ENCODE measurements at regions not wholly inside any gene's neighbourhood (a gene's known extent, or its start where the extent isn't known, plus 50 kb on each side); places are given as distances from the start of the nearest gene placed in this dataset.

DNA sequence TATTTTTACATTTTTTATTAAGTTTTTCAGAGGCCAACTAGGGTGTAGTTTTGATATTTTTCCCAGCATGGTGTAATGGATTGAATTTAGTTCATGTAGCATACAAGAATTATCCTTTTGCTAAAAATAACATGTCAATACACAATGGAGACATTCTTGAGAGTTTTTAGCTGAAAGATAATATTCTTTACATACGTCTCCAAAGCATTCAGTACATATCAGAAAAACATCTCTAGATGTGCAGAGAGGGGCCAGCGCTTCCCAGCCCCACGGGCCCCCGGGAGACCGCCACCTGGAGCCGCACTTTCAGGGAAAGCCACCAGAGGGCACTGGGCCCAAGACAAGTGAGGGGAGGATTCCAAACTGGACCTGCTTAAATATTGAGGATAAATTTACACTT is 499.4 kb downstream of the GALR1 start:
- Histone ChIP-seq H3K4me3 (ENCODE audit: low read depth in 1 of 2, low read length in 2 of 2) (no peak overlapping the region), H4K20me1 (ENCODE audit: insufficient read depth, low read length) (no peaks in the 10 kb centered on the region), H3K79me2 (ENCODE audit: insufficient read depth, low read length) (no peaks in the 10 kb centered on the region), H2AFZ (ENCODE audit: low read depth, low read length) (no peak overlapping the region), H3K9ac (ENCODE audit: low read depth, low read length) (no peak overlapping the region), H3K36me3 (ENCODE audit: insufficient read depth, low read length) (no peaks in the 10 kb centered on the region), H3K27ac (ENCODE audit: low read length) (no peak overlapping the region), H3K27me3 (ENCODE audit: insufficient read depth, low read length, poor library complexity) (peaks cover 18% of the 10 kb centered on the region), H3K4me1 (ENCODE audit: insufficient read depth, low read length) (no peaks in the 10 kb centered on the region), H3K4me2 (ENCODE audit: insufficient read depth, low read length) (no peak overlapping the region), H3K9me3 (ENCODE audit: insufficient read depth, low read length, severe bottlenecking) (no peaks in the 10 kb centered on the region)
- DNase-seq, result peak; percentile 36
- TF ChIP-seq, protein P1, sequence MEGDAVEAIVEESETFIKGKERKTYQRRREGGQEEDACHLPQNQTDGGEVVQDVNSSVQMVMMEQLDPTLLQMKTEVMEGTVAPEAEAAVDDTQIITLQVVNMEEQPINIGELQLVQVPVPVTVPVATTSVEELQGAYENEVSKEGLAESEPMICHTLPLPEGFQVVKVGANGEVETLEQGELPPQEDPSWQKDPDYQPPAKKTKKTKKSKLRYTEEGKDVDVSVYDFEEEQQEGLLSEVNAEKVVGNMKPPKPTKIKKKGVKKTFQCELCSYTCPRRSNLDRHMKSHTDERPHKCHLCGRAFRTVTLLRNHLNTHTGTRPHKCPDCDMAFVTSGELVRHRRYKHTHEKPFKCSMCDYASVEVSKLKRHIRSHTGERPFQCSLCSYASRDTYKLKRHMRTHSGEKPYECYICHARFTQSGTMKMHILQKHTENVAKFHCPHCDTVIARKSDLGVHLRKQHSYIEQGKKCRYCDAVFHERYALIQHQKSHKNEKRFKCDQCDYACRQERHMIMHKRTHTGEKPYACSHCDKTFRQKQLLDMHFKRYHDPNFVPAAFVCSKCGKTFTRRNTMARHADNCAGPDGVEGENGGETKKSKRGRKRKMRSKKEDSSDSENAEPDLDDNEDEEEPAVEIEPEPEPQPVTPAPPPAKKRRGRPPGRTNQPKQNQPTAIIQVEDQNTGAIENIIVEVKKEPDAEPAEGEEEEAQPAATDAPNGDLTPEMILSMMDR (IDR thresholded peaks at IDR 0.05; ENCODE audit: borderline replicate concordance, extremely low read depth, low read length, poor library complexity, severe bottlenecking), result peak; percentile 75
- TF ChIP-seq EZH2 (IDR thresholded peaks at IDR 0.05; ENCODE audit: borderline replicate concordance, low read depth, low read length, severe bottlenecking), result no peak
- no peak; the same call in 2 of the 3 replicates for ATAC-seq (ENCODE audit: insufficient read depth, low read depth)

DNA sequence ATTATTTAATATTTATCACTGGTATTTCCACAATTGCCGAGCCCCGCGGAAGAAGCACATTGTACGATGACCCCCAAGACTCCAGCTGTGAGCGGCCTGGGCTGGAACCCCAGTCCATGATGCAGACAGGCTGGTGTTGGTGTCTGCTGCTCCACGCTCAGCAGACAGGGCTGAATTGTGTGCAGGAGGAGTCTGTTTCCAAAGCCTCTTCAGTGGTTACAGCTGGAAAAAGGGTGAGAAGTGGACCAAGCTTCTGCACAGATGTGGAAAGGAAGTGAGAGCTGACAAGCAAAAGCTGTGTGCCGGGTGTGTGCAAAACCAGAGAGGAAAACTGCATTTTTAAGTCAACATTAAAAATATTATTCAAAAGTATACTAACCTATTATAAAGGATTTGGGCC is 500.4 kb downstream of the GALR1 start:
- no peak overlapping the region for H3K4me2 ChIP-seq (ENCODE audit: insufficient read depth, low read length)

DNA sequence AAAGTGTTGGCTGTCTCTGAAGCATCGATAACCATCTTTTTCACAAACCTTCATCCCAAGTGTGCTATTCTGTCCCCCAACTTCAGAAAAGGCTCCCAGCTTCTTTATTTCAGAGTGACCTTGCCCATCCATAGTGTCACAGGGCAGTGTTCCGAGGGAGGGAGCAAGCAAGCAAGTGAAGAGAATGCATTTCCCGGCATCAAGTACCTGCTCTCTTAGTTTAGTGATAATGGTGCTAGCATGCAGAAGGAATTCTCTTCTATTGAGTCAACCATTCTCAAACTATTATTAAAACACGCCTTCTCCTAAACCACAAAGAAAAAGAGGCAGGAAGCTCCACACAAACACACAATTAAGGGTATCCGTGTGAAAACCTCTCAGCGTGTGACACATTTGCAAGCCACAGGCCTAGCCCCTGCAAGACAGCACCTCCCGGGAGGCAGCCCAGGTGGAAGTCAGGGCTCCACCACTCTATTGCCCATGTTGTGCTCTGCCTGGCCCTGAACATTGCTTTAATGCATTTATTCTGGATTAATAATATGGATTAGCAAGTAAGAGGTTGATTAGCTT is 504.9 kb downstream of the GALR1 start:
- Histone ChIP-seq H3K4me2 (ENCODE audit: insufficient read depth, low read length) (no peak overlapping the region), H3K9me3 (ENCODE audit: insufficient read depth, low read length, severe bottlenecking) (no peaks in the 10 kb centered on the region)

More for the DNA sequence above, 500.4 kb downstream of the GALR1 start:
- H3K4me1 ChIP-seq (ENCODE audit: insufficient read depth, low read length), result no peaks in the 10 kb centered on the region
- TF ChIP-seq EZH2 (IDR thresholded peaks at IDR 0.05; ENCODE audit: borderline replicate concordance, low read depth, low read length, severe bottlenecking), result no peak
- TF ChIP-seq, protein P1 (IDR thresholded peaks at IDR 0.05; ENCODE audit: borderline replicate concordance, extremely low read depth, low read length, poor library complexity, severe bottlenecking), result no peak
- no peak overlapping the region for H2AFZ ChIP-seq (ENCODE audit: low read depth, low read length)
- H3K9ac ChIP-seq (ENCODE audit: low read depth, low read length), result no peak overlapping the region
- no peaks in the 10 kb centered on the region for H3K79me2 ChIP-seq (ENCODE audit: insufficient read depth, low read length)
- H3K27me3 ChIP-seq (ENCODE audit: insufficient read depth, low read length, poor library complexity), result peaks cover 18% of the 10 kb centered on the region
- no peaks in the 10 kb centered on the region for H3K36me3 ChIP-seq (ENCODE audit: insufficient read depth, low read length)
- DNase-seq (no peak), ATAC-seq (ENCODE audit: insufficient read depth, low read depth) (no peak)
- H3K9me3 ChIP-seq (ENCODE audit: insufficient read depth, low read length, severe bottlenecking), result no peaks in the 10 kb centered on the region
- no peak overlapping the region for H3K4me3 ChIP-seq (ENCODE audit: low read depth in 1 of 2, low read length in 2 of 2)
- no peak overlapping the region for H3K27ac ChIP-seq (ENCODE audit: low read length)
- no peaks in the 10 kb centered on the region for H4K20me1 ChIP-seq (ENCODE audit: insufficient read depth, low read length)

More for the DNA sequence above, 504.9 kb downstream of the GALR1 start:
- Histone ChIP-seq H4K20me1 (ENCODE audit: insufficient read depth, low read length) (no peaks in the 10 kb centered on the region), H3K4me1 (ENCODE audit: insufficient read depth, low read length) (no peaks in the 10 kb centered on the region), H3K36me3 (ENCODE audit: insufficient read depth, low read length) (no peaks in the 10 kb centered on the region), H3K9ac (ENCODE audit: low read depth, low read length) (no peak overlapping the region), H3K27me3 (ENCODE audit: insufficient read depth, low read length, poor library complexity) (peaks cover 20% of the 10 kb centered on the region), H3K79me2 (ENCODE audit: insufficient read depth, low read length) (no peaks in the 10 kb centered on the region), H2AFZ (ENCODE audit: low read depth, low read length) (no peak overlapping the region), H3K4me3 (ENCODE audit: low read depth in 1 of 2, low read length in 2 of 2) (no peak overlapping the region), H3K27ac (ENCODE audit: low read length) (no peak overlapping the region)
- TF ChIP-seq, protein P1 (IDR thresholded peaks at IDR 0.05; ENCODE audit: borderline replicate concordance, extremely low read depth, low read length, poor library complexity, severe bottlenecking), result no peak
- ATAC-seq (ENCODE audit: insufficient read depth, low read depth), result no peak
- DNase-seq, result no peak

All from DND-41 (cell line).